Smooth muscle cell (in vitro differentiated cells): ENCODE measurements at regions not wholly inside any gene's neighbourhood (a gene's known extent, or its start where the extent isn't known, plus 50 kb on each side); places are given as distances from the start of the nearest gene placed in this dataset.
"Not testable (repeated sequence)": the region's sequence is repeated elsewhere in the genome, so short reads cannot be mapped to it uniquely, and the experiment has no call there.

ENCODE experiments used
- DNase-seq: peaks from one replicate; lab custom pipeline; 2025; ENCODE audit not compliant: unreplicated experiment; lab: John Stamatoyannopoulos, UW
- H2AFZ ChIP-seq: fragments of 200-600 bp; sonication (generic); 2 replicates; pipeline ENCODE4 v1.6.0; 2016; ENCODE audit warnings: antibody characterized with exemption, low read depth, mild to moderate bottlenecking
- H3F3A ChIP-seq: fragments of 200-600 bp; sonication (generic); 2 replicates; pipeline ENCODE4 v1.6.0; 2017; ENCODE audit warnings: antibody characterized with exemption, low read depth
- H3K27ac ChIP-seq: fragments of 200-600 bp; sonication (generic); 2 replicates; pipeline ENCODE4 v1.5.1; 2016; ENCODE audit warnings: low read depth, mild to moderate bottlenecking
- H3K27me3 ChIP-seq: fragments of 200-600 bp; sonication (generic); 2 replicates; pipeline ENCODE4 v1.6.1; 2016; ENCODE audit warnings: low read depth, mild to moderate bottlenecking
- H3K36me3 ChIP-seq: fragments of 200-600 bp; sonication (generic); 2 replicates; pipeline ENCODE4 v1.5.1; 2016; ENCODE audit warnings: low read depth
- H3K4me1 ChIP-seq: fragments of 200-600 bp; sonication (generic); 2 replicates; pipeline ENCODE4 v1.5.1; 2016; ENCODE audit warnings: low read depth
- H3K4me2 ChIP-seq: fragments of 200-600 bp; sonication (generic); 2 replicates; pipeline ENCODE4 v1.6.0; 2016; ENCODE audit warnings: mild to moderate bottlenecking
- H3K4me3 ChIP-seq: fragments of 200-600 bp; sonication (generic); 2 replicates; pipeline ENCODE4 v1.5.1; 2016; ENCODE audit warnings: mild to moderate bottlenecking
- H3K79me2 ChIP-seq: fragments of 200-600 bp; sonication (generic); 2 replicates; pipeline ENCODE4 v1.6.0; 2016; ENCODE audit warnings: low read depth, mild to moderate bottlenecking
- H3K9ac ChIP-seq: fragments of 200-600 bp; sonication (generic); 2 replicates; pipeline ENCODE4 v1.6.0; 2016; ENCODE audit warnings: low read depth
- H3K9me3 ChIP-seq: fragments of 200-600 bp; sonication (generic); replicated peaks from 2 replicates; pipeline ENCODE4 v1.5.1; 2016; ENCODE audit warnings: low read depth
- H4K20me1 ChIP-seq: fragments of 200-600 bp; sonication (generic); 2 replicates; pipeline ENCODE4 v1.6.0; 2016; ENCODE audit warnings: low read depth
- CTCF ChIP-seq: fragments of 200-600 bp; sonication (generic); IDR thresholded peaks from 2 replicates; pipeline ENCODE4 v1.5.1; 2017; ENCODE audit warnings: borderline replicate concordance, mild to moderate bottlenecking, antibody characterized with exemption; ENCODE audit not compliant: insufficient read depth, poor library complexity, severe bottlenecking
- WGBS: methylation state at CpG from one replicate; pipeline ENCODE4 v1.1.7; 2016; ENCODE audit warnings: low lambda C conversion rate; 5-methylcytosine and 5-hydroxymethylcytosine counted together

- H3F3A ChIP-seq = no peaks in the 10 kb centered on the region
- no peaks in the 10 kb centered on the region for H3K27me3 ChIP-seq
- no peaks in the 10 kb centered on the region for H3K36me3 ChIP-seq
- H3K4me2 ChIP-seq = no peak overlapping the region
- DNase-seq = no peak
- no peak overlapping the region for H3K4me3 ChIP-seq
- no peak overlapping the region for H2AFZ ChIP-seq
- no peaks in the 10 kb centered on the region for H3K4me1 ChIP-seq
- 100% methylated on average over 1 of the region's 1 CpG for WGBS
- H3K27ac ChIP-seq = no peak overlapping the region
- TF ChIP-seq CTCF = no peak
- H3K9ac ChIP-seq = no peak overlapping the region
- H3K79me2 ChIP-seq = no peaks in the 10 kb centered on the region
- H3K9me3 ChIP-seq = no peaks in the 10 kb centered on the region
- no peaks in the 10 kb centered on the region for H4K20me1 ChIP-seq
Measured at GRCh38 chr12:9506746-9507145, 101.0 kb downstream of the KLRB1 start.

GRCh38 chr12:9503384-9503783 is 104.3 kb downstream of the KLRB1 start:
- H3K4me2 ChIP-seq, H3K27me3 ChIP-seq, H3K9me3 ChIP-seq, H3K4me1 ChIP-seq, DNase-seq, H3K36me3 ChIP-seq, H3F3A ChIP-seq, H3K9ac ChIP-seq, H3K79me2 ChIP-seq, H4K20me1 ChIP-seq, H2AFZ ChIP-seq, H3K27ac ChIP-seq, H3K4me3 ChIP-seq: not testable (repeated sequence)
- 69% methylated on average over 2 of the region's 2 CpGs for WGBS

- H3K4me1 ChIP-seq, H3K4me2 ChIP-seq, DNase-seq, H4K20me1 ChIP-seq, H2AFZ ChIP-seq, H3K79me2 ChIP-seq, H3F3A ChIP-seq, H3K9ac ChIP-seq, H3K36me3 ChIP-seq, H3K27me3 ChIP-seq, H3K9me3 ChIP-seq, H3K4me3 ChIP-seq, H3K27ac ChIP-seq: not testable (repeated sequence)
- 91% methylated on average over 1 of the region's 1 CpG for WGBS
Measured at GRCh38 chr12:9502845-9503244, 104.9 kb downstream of the KLRB1 start.

- not testable (repeated sequence) for H3K9ac ChIP-seq, H2AFZ ChIP-seq, H3K4me1 ChIP-seq, H3K9me3 ChIP-seq, H3K36me3 ChIP-seq, H3K27me3 ChIP-seq, H3K27ac ChIP-seq, H3K4me3 ChIP-seq, H3K4me2 ChIP-seq, DNase-seq, H3K79me2 ChIP-seq, H4K20me1 ChIP-seq, H3F3A ChIP-seq
Measured at GRCh38 chr12:9493325-9493724, 114.4 kb downstream of the KLRB1 start.

GRCh38 chr12:9481289-9481688 is 126.4 kb downstream of the KLRB1 start:
- H3K4me3 ChIP-seq, H3K9me3 ChIP-seq, H3K4me1 ChIP-seq, H3K36me3 ChIP-seq, H3K27me3 ChIP-seq, H4K20me1 ChIP-seq, H3F3A ChIP-seq, DNase-seq, H3K79me2 ChIP-seq, H3K27ac ChIP-seq, H2AFZ ChIP-seq, H3K9ac ChIP-seq, H3K4me2 ChIP-seq: not testable (repeated sequence)
- 78% methylated on average over 3 of the region's 3 CpGs for WGBS

GRCh38 chr12:9474197-9474596 is 133.5 kb downstream of the KLRB1 start:
- not testable (repeated sequence) for H3K27me3 ChIP-seq, H3K4me1 ChIP-seq, H3K4me2 ChIP-seq, H4K20me1 ChIP-seq, H3K36me3 ChIP-seq, H3K79me2 ChIP-seq, H2AFZ ChIP-seq, H3K4me3 ChIP-seq, H3K9me3 ChIP-seq, H3F3A ChIP-seq, DNase-seq, H3K27ac ChIP-seq, H3K9ac ChIP-seq
- 54% methylated on average over 2 of the region's 2 CpGs for WGBS

GRCh38 chr12:9473638-9474037 is 134.1 kb downstream of the KLRB1 start:
- DNase-seq, H3K9me3 ChIP-seq, H3K27ac ChIP-seq, H3K79me2 ChIP-seq, H3K4me3 ChIP-seq, H2AFZ ChIP-seq, H3K36me3 ChIP-seq, H3K9ac ChIP-seq, H4K20me1 ChIP-seq, H3K4me1 ChIP-seq, H3K4me2 ChIP-seq, H3F3A ChIP-seq, H3K27me3 ChIP-seq: not testable (repeated sequence)
- 94% methylated on average over 1 of the region's 1 CpG for WGBS

GRCh38 chr12:9471501-9471900 is 136.2 kb downstream of the KLRB1 start:
- H3K27me3 ChIP-seq, H3K4me2 ChIP-seq, H3K9me3 ChIP-seq: not testable (repeated sequence)

More at GRCh38 chr12:9471501-9471900, 136.2 kb downstream of the KLRB1 start:
- H3K27ac ChIP-seq = peak overlapping the region; percentile 65
- WGBS = 72% methylated on average over 8 of the region's 8 CpGs
- not testable (repeated sequence) for H4K20me1 ChIP-seq, H3F3A ChIP-seq, H2AFZ ChIP-seq, H3K9ac ChIP-seq, H3K4me3 ChIP-seq, H3K4me1 ChIP-seq, H3K79me2 ChIP-seq, DNase-seq, H3K36me3 ChIP-seq
